K562 (cell line): ENCODE measurements at regions not wholly inside any gene's neighbourhood (a gene's known extent, or its start where the extent isn't known, plus 50 kb on each side); places are given as distances from the start of the nearest gene placed in this dataset.

Experiments
- ATAC-seq: fragments of 200-7000 bp; cut with Tn5 transposase; 3 replicates; pipeline ENCODE4 v1.9.1; 2020; ENCODE audit warnings: moderate library complexity
- BruUV-seq: library from RNA; stranded (reverse); fragments of 400-500 nt; replicated peaks from 2 replicates; lab custom pipeline; 2021; lab: Mats Ljungman, UMichigan
- CTCF ChIA-PET: fragments of 300-600 bp; formaldehyde crosslinking; extraction: SDS; loops from one replicate; lab custom pipeline; 2021; ENCODE audit warnings: low intra/inter-chr PET ratio; lab: Yijun Ruan, JAX
- POLR2A ChIA-PET: fragments of 300-600, 350-650 bp; sonication (Branson Sonifier 250); formaldehyde crosslinking; extraction: SDS; loops from one replicate; lab custom pipeline; 2021; ENCODE audit warnings: antibody characterized with exemption, inconsistent platforms; lab: Yijun Ruan, JAX
- DNase-seq, 4 experiments: peaks; one replicate each; pipeline versions ENCODE4 v3.0.0 to v3.0.0-alpha.2; 2011 to 2018; ENCODE audit warnings: low spot score in 3 of 4, mixed read lengths in 3 of 4; ENCODE audit errors: extremely low read depth in 1 of 4
- FAIRE-seq: peaks from 2 replicates; lab custom pipeline; 2011; peaks lifted over from hg19 to GRCh38; lab: Jason Lieb, UNC
- H2AFZ ChIP-seq: 2 replicates; pipeline ENCODE4 v1.6.0; 2011; ENCODE audit warnings: low read depth, low read length, control low read depth, inconsistent platforms
- H3K27ac ChIP-seq: fragments of 200-600 bp; 3 replicates; pipeline ENCODE4 v1.8.0; 2011; ENCODE audit warnings: low read depth, mild to moderate bottlenecking, control low read depth, inconsistent platforms, low read length, moderate library complexity, mixed read lengths; ENCODE audit errors: extremely low read depth
- H3K27me3 ChIP-seq, 2 experiments: fragments of 300-600 bp in 1 of 2; 2 replicates in 1 of 2; 3 replicates in 1 of 2; pipeline versions ENCODE4 v1.6.0 to v1.8.0; 2011; ENCODE audit warnings: inconsistent platforms in 2 of 2, low read length in 2 of 2, mild to moderate bottlenecking in 1 of 2, mixed read lengths in 1 of 2, moderate library complexity in 1 of 2; ENCODE audit not compliant: control insufficient read depth in 2 of 2, insufficient read depth in 2 of 2
- H3K36me3 ChIP-seq: fragments of 300-600 bp; 3 replicates; pipeline ENCODE4 v1.8.0; 2011; ENCODE audit warnings: mild to moderate bottlenecking, low read length, inconsistent platforms; ENCODE audit not compliant: control insufficient read depth, insufficient read depth
- H3K4me1 ChIP-seq, 2 experiments: fragments of 200-600 bp in 1 of 2; replicated peaks in 1 of 2; 2 replicates in 1 of 2; 3 replicates in 1 of 2; pipeline versions ENCODE4 v1.5.1 to v1.8.0; 2011; ENCODE audit warnings: inconsistent platforms in 2 of 2, low read length in 2 of 2, mild to moderate bottlenecking in 1 of 2, mixed read lengths in 1 of 2, moderate library complexity in 1 of 2; ENCODE audit not compliant: control insufficient read depth in 2 of 2, insufficient read depth in 2 of 2
- H3K4me2 ChIP-seq: 2 replicates; pipeline ENCODE4 v1.6.1; 2011; ENCODE audit warnings: low read length, control low read depth, inconsistent platforms, mixed read lengths; ENCODE audit not compliant: insufficient read depth
- H3K4me3 ChIP-seq: fragments of 200-600 bp; sonication (generic), shearing (Covaris generic); 2 replicates; pipeline ENCODE4 v1.5.1; 2016; ENCODE audit warnings: control low read depth, inconsistent platforms
- H3K79me2 ChIP-seq: fragments of 200-600 bp; 3 replicates; pipeline ENCODE4 v1.8.0; 2011; ENCODE audit warnings: low read length, inconsistent platforms; ENCODE audit not compliant: control insufficient read depth, insufficient read depth
- H3K9ac ChIP-seq, 2 experiments: 2 replicates each; pipeline versions ENCODE4 v1.6.0 to v1.6.1; 2011; ENCODE audit warnings: low read depth in 2 of 2, low read length in 2 of 2, control low read depth in 1 of 2, inconsistent platforms in 1 of 2, mild to moderate bottlenecking in 1 of 2, mixed read lengths in 1 of 2; ENCODE audit not compliant: insufficient read depth in 1 of 2
- H3K9me1 ChIP-seq: one replicate; pipeline ENCODE4 v1.6.0; 2011; ENCODE audit warnings: inconsistent platforms, mild to moderate bottlenecking, low read length, moderate library complexity; ENCODE audit not compliant: control insufficient read depth, insufficient read depth
- H3K9me3 ChIP-seq: replicated peaks from 2 replicates; pipeline ENCODE4 v1.5.1; 2011; ENCODE audit warnings: low read depth, low read length, inconsistent platforms; ENCODE audit not compliant: control insufficient read depth, insufficient read depth
- H4K20me1 ChIP-seq: replicated peaks from 2 replicates; pipeline ENCODE4 v1.6.1; 2011; ENCODE audit warnings: low read length, inconsistent platforms, mixed read lengths; ENCODE audit not compliant: control insufficient read depth, insufficient read depth
- COPS2 ChIP-seq: fragments of 450-650 bp; conservative IDR thresholded peaks from 2 replicates; pipeline ENCODE4 v1.6.1; 2016; ENCODE audit warnings: mild to moderate bottlenecking, moderate library complexity
- HCFC1 ChIP-seq: IDR thresholded peaks from 2 replicates; pipeline ENCODE4 v1.6.1; 2012; ENCODE audit warnings: low read depth, low read length, improper control_type of control experiment
- HMGN3 ChIP-seq: IDR thresholded peaks from 2 replicates; pipeline ENCODE4 v1.6.1; 2011; ENCODE audit warnings: borderline replicate concordance, low read depth, mild to moderate bottlenecking, mixed read lengths, low read length; ENCODE audit not compliant: insufficient read length; ENCODE audit errors: extremely low read depth
- ZKSCAN1 ChIP-seq: fragments of 150-350 bp; IDR thresholded peaks from 2 replicates; pipeline ENCODE4 v1.6.1; 2016; ENCODE audit warnings: low read depth, low read length
- WGBS: fragments of 100-300 bp; shearing (Covaris generic); methylation state at CpG from one replicate; pipeline ENCODE4 v1.1.6; 2016; ENCODE audit warnings: low coverage, mixed read lengths; ENCODE audit not compliant: insufficient coverage; ENCODE audit errors: missing lambda C conversion rate; 5-methylcytosine and 5-hydroxymethylcytosine counted together
- in situ Hi-C: fragments of 300-500 bp; cut with MboI; formaldehyde crosslinking; loops from 4 replicates; pipeline ENCODE4 v1.15.0; 2018; ENCODE audit warnings: inconsistent platforms, mixed read lengths
- intact Hi-C: fragments of 100-400 bp; cut with micrococcal nuclease; formaldehyde crosslinking; loops from 2 replicates; pipeline ENCODE4 v1.14.2; 2022
- TF ChIP-seq, protein P1 (sequence below), 2 experiments: fragments of 450-650 bp in 1 of 2; sonication (generic) in 1 of 2; formaldehyde crosslinking in 1 of 2; IDR thresholded peaks; 2 replicates each; pipeline versions ENCODE4 v1.7.1 to v1.9.0; 2016 to 2022; ENCODE audit warnings: inconsistent platforms in 1 of 2, mild to moderate bottlenecking in 1 of 2, missing genetic modification reagents in 1 of 2

DNA sequence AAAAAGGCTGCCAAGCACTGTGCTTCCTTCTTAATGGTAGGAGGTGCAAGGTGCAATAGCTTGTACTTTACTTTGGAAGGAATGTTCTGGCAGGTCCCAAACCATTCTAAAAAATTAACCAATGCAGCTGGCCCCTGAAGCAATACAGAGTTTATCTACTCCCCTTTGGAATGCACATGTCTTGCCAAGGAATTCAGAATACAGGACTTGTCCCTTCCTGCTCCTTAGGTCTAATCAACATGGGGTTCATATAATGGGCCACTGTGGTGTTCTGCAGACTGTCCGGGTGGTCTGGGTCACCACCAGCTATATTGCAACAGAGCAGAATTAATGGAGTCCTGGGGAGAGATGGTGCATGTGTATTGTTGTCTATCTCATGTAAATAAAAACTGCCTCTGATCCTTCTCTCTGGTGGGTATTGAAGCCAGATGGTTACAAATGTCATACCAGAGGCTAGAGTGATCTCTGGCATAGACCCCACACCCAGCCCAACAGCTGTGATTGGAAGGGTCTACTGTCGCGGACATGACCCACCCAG, 112.8 kb downstream of the RIPK4 start:
- no peaks in the 10 kb centered on the region for H3K79me2 ChIP-seq
- POLR2A ChIA-PET: no interaction called here
- ATAC-seq: no peak
- TF ChIP-seq ZKSCAN1: no peak
- TF ChIP-seq, all 486 proteins: peak for 0
- no peak overlapping the region for H3K4me3 ChIP-seq
- no peaks in the 10 kb centered on the region for H3K9me3 ChIP-seq
- in situ Hi-C loops: no loop called here
- no peak overlapping the region for H3K9ac ChIP-seq
- WGBS: 2% methylated on average over 3 of the region's 3 CpGs
- H3K27me3 ChIP-seq: peaks cover 16 to 35% of the 10 kb centered on the region in 2 experiments
- H2AFZ ChIP-seq: no peak overlapping the region
- H3K9me1 ChIP-seq: no peaks in the 10 kb centered on the region
- BruUV-seq: no TSS peak
- no peaks in the 10 kb centered on the region for H3K36me3 ChIP-seq
- H3K27ac ChIP-seq: no peak overlapping the region
- FAIRE-seq: no peak
- DNase-seq: no peak
- no peaks in the 10 kb centered on the region for H3K4me1 ChIP-seq
- no peak overlapping the region for H3K4me2 ChIP-seq
- no peaks in the 10 kb centered on the region for H4K20me1 ChIP-seq
- intact Hi-C loops: no loop called here
- CTCF ChIA-PET: no interaction called here

DNA sequence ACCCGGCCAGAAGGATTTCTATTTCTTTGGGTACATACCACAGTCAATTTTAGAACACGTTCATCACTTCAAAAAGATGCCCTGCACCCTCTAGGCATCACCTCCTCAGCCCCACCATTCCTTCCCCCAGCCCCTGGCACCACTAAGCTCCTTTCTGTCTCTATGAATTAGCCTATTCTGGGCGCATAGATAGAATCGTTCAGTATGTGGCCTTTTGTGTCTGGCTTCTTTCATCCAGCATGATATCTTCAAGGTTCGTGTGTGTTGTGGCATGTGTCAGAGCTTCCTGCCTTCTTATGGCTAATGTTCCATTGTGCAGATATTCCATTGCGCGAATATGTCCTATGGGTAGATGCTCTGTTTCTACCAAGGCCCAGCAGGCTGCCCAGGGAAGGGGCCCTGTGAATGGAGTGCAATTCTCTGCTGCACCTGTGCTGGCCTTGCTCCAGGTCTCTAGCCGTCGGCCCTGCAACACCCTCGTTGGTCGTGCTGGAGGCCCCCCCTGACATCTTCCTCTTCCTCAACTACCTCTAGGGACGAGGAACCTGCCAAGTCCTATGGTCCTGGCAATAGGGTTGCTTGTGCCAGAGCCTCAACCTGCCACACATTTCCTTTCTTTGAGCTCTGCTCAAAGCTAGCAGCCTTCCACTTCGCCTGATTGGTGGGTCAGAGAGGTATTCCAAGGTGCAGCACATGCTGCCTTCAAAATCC, 113.5 kb downstream of the RIPK4 start:
- WGBS: 1% methylated on average over 13 of the region's 13 CpGs
- Histone ChIP-seq H4K20me1 (no peaks in the 10 kb centered on the region; the same call in 1 of the 2 replicates), H3K27ac (no peak overlapping the region), H3K9me3 (no peaks in the 10 kb centered on the region), H3K36me3 (no peaks in the 10 kb centered on the region), H3K4me2 (no peak overlapping the region), H3K9me1 (no peaks in the 10 kb centered on the region), H3K9ac (no peak overlapping the region), H2AFZ (no peak overlapping the region), H3K27me3 (peaks cover 18 to 41% of the 10 kb centered on the region in 2 experiments), H3K4me1 (no peaks in the 10 kb centered on the region), H3K79me2 (no peaks in the 10 kb centered on the region), H3K4me3 (no peak overlapping the region)
- ATAC-seq (no peak), DNase-seq (no peak), FAIRE-seq (no peak)
- no TSS peak for BruUV-seq
- CTCF ChIA-PET: no interaction called here
- in situ Hi-C loops (no loop called here), intact Hi-C loops (no loop called here)
- POLR2A ChIA-PET: interaction anchor here (0.6 kb wide), 1 partner anchor 506 kb away, joined by 3 read pairs; no protein-coding TSS in a partner anchor
- TF ChIP-seq, protein P1, sequence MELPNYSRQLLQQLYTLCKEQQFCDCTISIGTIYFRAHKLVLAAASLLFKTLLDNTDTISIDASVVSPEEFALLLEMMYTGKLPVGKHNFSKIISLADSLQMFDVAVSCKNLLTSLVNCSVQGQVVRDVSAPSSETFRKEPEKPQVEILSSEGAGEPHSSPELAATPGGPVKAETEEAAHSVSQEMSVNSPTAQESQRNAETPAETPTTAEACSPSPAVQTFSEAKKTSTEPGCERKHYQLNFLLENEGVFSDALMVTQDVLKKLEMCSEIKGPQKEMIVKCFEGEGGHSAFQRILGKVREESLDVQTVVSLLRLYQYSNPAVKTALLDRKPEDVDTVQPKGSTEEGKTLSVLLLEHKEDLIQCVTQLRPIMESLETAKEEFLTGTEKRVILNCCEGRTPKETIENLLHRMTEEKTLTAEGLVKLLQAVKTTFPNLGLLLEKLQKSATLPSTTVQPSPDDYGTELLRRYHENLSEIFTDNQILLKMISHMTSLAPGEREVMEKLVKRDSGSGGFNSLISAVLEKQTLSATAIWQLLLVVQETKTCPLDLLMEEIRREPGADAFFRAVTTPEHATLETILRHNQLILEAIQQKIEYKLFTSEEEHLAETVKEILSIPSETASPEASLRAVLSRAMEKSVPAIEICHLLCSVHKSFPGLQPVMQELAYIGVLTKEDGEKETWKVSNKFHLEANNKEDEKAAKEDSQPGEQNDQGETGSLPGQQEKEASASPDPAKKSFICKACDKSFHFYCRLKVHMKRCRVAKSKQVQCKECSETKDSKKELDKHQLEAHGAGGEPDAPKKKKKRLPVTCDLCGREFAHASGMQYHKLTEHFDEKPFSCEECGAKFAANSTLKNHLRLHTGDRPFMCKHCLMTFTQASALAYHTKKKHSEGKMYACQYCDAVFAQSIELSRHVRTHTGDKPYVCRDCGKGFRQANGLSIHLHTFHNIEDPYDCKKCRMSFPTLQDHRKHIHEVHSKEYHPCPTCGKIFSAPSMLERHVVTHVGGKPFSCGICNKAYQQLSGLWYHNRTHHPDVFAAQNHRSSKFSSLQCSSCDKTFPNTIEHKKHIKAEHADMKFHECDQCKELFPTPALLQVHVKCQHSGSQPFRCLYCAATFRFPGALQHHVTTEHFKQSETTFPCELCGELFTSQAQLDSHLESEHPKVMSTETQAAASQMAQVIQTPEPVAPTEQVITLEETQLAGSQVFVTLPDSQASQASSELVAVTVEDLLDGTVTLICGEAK (IDR thresholded peaks at IDR 0.05): no peak
- TF ChIP-seq, protein P1 (CRISPR knock-in tag; IDR thresholded peaks at IDR 0.05): no peak
- TF ChIP-seq HCFC1 (no peak), HMGN3 (no peak), COPS2 (no peak)
